Bone marrow (tissue), 2 donors: ENCODE measurements at regions not wholly inside any gene's neighbourhood (a gene's known extent, or its start where the extent isn't known, plus 50 kb on each side); places are given as distances from the start of the nearest gene placed in this dataset.
"Not testable (repeated sequence)": the region's sequence is repeated elsewhere in the genome, so short reads cannot be mapped to it uniquely, and the experiment has no call there.

Source experiments
- DNase-seq, 2 donors: peaks; one replicate each; lab custom pipeline; 2025; lab: John Stamatoyannopoulos, UW

- not testable (repeated sequence) for DNase-seq
These were observed 62.2 kb upstream of the FBXL17 start for GRCh38 chr5:108444130-108444529.

DNA sequence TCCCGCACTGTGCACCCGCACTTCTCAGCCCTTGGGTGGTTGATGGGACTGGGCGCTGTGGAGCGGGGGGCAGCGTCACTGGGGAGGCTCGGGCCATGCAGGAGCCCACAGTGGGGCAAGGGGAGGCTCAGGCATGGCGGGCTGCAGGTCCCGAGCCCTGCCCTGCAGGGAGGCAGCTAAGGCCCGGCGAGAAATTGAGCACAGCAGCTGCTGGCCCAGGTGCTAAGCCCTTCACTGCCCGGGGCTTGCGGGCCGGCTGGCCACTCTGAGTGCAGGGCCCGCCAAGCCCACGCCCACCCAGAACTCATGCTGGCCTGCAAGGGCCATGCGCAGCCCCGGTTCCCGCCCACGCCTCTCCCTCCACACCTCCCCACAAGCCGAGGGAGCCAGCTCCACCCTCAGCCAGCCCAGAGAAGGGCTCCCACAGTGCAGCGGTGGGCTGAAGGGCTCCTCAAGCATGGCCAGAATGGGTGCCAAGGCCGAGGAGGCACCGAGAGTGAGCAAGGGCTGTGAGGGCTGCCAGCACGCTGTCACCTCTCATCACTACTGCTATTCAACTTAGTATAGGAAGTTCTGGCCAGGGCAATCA is 60.3 kb upstream of the FBXL17 start:
- not testable (repeated sequence) for DNase-seq

GRCh38 chr5:108437425-108437824 is 55.5 kb upstream of the FBXL17 start:
- no peak for DNase-seq

DNA sequence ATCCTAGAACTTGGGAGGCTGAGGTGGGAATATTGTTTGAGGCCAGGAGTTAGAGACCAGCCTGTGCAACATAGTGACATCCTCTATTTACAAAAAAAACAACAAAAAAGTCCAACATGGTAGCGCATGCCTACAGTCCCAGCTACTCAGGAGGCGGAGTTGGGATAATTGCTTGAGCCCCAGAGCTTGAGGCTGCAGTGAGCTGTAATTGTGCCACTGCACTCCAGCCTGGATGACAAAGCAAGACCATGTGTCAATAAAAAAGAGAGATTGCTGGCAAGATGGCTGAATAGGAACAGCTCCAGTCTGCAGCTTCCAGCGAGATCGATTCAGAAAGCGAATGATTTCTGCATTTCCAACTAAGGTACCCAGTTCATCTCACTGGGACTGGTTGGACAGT is 54.8 kb upstream of the FBXL17 start:
- DNase-seq = no peak

DNA sequence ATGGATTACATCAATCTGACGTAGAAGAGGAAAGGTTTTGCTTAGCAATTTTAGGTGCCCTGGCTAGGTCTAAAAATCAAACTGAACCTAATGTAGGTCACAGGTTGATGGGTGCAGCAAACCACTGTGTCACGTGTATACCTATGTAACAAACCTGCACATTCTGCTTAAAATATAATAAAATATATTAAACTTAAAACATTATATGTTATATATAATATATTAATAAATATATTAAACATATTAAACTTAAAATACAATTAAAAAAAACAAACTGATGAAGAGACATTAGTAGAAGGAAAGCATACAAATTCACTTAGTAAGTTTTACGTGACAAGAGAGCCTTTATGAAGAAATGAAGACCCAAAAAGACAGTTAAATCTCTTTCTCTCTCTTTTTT is 51.7 kb upstream of the FBXL17 start:
- no peak for DNase-seq

DNA sequence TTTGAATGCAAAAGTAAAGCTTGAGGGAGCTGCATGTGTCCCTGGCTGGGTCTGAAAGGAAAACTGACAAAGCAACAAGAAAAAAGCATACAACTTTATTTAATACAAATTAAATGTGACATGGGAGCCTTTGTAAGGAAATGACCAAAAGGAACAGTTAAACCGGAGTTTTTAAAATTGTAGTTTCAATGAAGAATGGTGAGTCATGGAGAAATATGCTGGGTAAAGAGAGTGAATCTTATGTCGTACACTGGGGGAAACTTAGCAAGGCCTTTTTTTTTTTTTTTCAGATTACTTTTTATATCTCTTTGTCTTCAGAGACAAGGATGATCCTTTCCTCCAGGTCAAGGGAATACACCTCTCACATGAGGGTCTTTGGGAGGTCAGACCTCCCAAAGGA is 50.1 kb upstream of the FBXL17 start:
- no peak for DNase-seq
